ENCODE measurements at regions not wholly inside any gene's neighbourhood (a gene's known extent, or its start where the extent isn't known, plus 50 kb on each side); places are given as distances from the start of the nearest gene placed in this dataset.

DNA sequence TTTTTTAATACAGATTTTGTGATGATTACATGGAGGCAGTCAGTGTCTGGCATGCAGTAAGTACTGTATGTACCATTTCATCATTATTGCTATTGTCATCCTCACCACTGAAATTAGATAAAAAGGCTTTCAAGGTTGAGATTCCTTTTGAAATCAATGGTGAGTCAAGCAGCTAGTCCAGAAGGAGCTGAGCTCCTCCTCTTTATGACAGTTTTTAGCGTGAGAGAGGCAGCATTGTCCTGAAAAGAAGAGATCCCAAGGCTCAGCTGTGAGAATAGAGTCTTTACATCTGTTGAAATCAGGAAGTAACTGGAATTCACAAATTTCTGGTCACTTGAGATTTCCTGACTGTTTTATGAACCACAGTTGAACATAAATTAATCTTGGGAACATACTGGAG lies 161.9 kb downstream of the PAX1 start:
- H3K9ac ChIP-seq, result no peak overlapping the region
- no peaks in the 10 kb centered on the region for H3K27me3 ChIP-seq

DNA sequence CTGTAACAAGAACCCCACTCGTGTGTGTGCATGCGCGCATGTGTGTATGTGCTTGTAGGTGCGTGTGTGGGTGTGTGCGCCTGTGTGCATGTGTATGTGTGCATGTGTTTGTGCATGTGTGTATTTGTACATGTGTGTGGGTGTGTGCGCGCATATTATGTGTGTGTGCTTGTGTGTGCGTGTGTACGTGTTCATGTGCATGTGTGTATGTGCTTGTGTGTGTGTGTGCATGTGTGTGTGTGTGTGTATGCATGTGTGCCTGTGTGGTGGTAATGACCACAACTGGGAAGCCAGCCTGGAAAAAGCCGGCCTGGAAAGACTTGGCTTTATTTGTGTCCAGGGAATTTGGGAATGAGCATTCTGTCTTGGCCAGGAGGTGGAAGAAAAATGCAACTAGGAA lies 157.5 kb downstream of the PAX1 start:
- no peaks in the 10 kb centered on the region for H3K27me3 ChIP-seq
- no peaks in the 10 kb centered on the region for H3K9me3 ChIP-seq (replicated peaks in 1 of 11)
- no peak overlapping the region for H3K4me2 ChIP-seq
- no peaks in the 10 kb centered on the region for H3K4me1 ChIP-seq
- no peak overlapping the region for H3K4me3 ChIP-seq
- no peaks in the 10 kb centered on the region for H3K36me3 ChIP-seq
- no peak overlapping the region for H3K27ac ChIP-seq
- TF ChIP-seq Cebpa-rat (IDR thresholded peaks at IDR 0.05), result no peak
- H3K9ac ChIP-seq, result no peak overlapping the region
- H4K20me1 ChIP-seq, result no peaks in the 10 kb centered on the region

More for the DNA sequence above, 161.9 kb downstream of the PAX1 start:
- no peaks in the 10 kb centered on the region for H3K4me1 ChIP-seq
- no peak overlapping the region for H3K4me3 ChIP-seq
- H3K36me3 ChIP-seq, result no peaks in the 10 kb centered on the region
- no peaks in the 10 kb centered on the region for H4K20me1 ChIP-seq
- no peak overlapping the region for H3K4me2 ChIP-seq
- no peak overlapping the region for H3K27ac ChIP-seq
- TF ChIP-seq Cebpa-rat (IDR thresholded peaks at IDR 0.05), result no peak
- no peaks in the 10 kb centered on the region for H3K9me3 ChIP-seq (replicated peaks in 1 of 11)

DNA sequence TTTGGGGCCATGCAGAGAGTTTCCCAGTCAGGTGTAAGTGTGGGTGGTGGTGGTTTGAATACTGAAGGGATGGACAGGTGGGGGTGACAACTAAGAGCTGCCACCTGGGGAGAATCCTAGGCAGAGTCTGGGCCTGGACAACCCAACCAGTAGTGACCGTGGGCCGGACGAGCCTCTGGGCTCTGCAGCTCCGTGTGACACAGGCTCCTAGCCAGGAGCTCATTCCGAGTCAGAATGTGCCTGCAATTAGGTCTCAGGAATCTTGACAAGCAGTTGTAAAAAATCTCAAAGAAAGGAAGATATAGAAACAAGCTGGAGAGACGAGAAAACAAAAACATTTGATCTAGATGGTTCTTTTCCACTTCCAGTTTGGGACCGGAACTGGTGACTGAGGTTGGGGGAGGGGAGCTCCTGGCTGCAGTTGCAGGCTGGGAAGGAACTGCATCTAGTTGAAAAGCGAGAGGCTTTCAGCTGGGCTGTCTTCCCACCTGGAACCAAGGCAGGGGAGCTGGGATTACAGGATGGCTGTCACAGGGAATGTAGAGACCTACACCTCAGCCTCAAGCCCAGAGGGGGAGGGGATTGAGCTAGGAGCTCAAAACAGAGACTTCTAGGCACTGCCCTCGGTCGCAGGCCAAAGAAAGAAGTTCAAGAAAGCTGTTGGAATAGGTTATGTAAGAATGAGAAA lies 156.9 kb downstream of the PAX1 start:
- Histone ChIP-seq H3K27me3 (no peaks in the 10 kb centered on the region), H3K4me1 (no peaks in the 10 kb centered on the region), H3K36me3 (no peaks in the 10 kb centered on the region), H3K4me3 (no peak overlapping the region), H3K4me2 (no peak overlapping the region), H3K9ac (no peak overlapping the region), H4K20me1 (no peaks in the 10 kb centered on the region), H3K9me3 (replicated peaks in 1 of 11) (no peaks in the 10 kb centered on the region), H3K27ac (no peak overlapping the region)
- TF ChIP-seq Cebpa-rat (IDR thresholded peaks at IDR 0.05), result no peak

GRCh38 chr20:21840991-21841390 lies 135.5 kb downstream of the PAX1 start:
- TF ChIP-seq Cebpa-rat (IDR thresholded peaks at IDR 0.05), result no peak
- Histone ChIP-seq H3K4me3 (no peak overlapping the region), H3K36me3 (no peaks in the 10 kb centered on the region), H3K27me3 (no peaks in the 10 kb centered on the region), H3K27ac (no peak overlapping the region), H3K9me3 (replicated peaks in 1 of 11) (peaks cover 0 to 9% (median 0%) of the 10 kb centered on the region in 11 experiments; a peak in 1 of 22 replicates), H3K9ac (no peak overlapping the region), H3K4me1 (peaks cover 0 to 12% (median 6%) of the 10 kb centered on the region in 10 experiments; a peak in 7 of 20 replicates), H4K20me1 (no peaks in the 10 kb centered on the region), H3K4me2 (no peak overlapping the region)

GRCh38 chr20:21839982-21840381 lies 134.5 kb downstream of the PAX1 start:
- Histone ChIP-seq H3K36me3 (no peaks in the 10 kb centered on the region), H3K9ac (no peak overlapping the region), H4K20me1 (no peaks in the 10 kb centered on the region), H3K9me3 (replicated peaks in 1 of 11) (0 out of 22 replicates have a peak, but pooled peaks cover 0 to 5% (median 0%) of the 10 kb centered on the region in 11 experiments), H3K4me2 (peak overlapping the region in 5 of 11 experiments; percentile 7 to 49 (median 16); a peak in 7 of 22 replicates), H3K27me3 (no peaks in the 10 kb centered on the region), H3K4me3 (no peak overlapping the region), H3K4me1 (peaks cover 0 to 12% (median 6%) of the 10 kb centered on the region in 10 experiments; a peak in 7 of 20 replicates), H3K27ac (no peak overlapping the region)
- no peak for TF ChIP-seq Cebpa-rat (IDR thresholded peaks at IDR 0.05)

- TF ChIP-seq Cebpa-rat (IDR thresholded peaks at IDR 0.05), result no peak
- Histone ChIP-seq H3K4me3 (no peak overlapping the region), H3K27ac (no peak overlapping the region), H3K27me3 (no peaks in the 10 kb centered on the region), H3K9ac (no peak overlapping the region), H3K9me3 (replicated peaks in 1 of 11) (no peaks in the 10 kb centered on the region), H3K36me3 (no peaks in the 10 kb centered on the region), H3K4me1 (peaks cover 0 to 12% (median 6%) of the 10 kb centered on the region in 10 experiments; a peak in 7 of 20 replicates), H4K20me1 (no peaks in the 10 kb centered on the region), H3K4me2 (no peak overlapping the region)
Measured at GRCh38 chr20:21836346-21836745, 130.9 kb downstream of the PAX1 start.

GRCh38 chr20:21835042-21835441 lies 129.6 kb downstream of the PAX1 start:
- peaks cover 0 to 6% (median 3%) of the 10 kb centered on the region in 10 experiments; a peak in 7 of 20 replicates for H3K4me1 ChIP-seq
- H3K9me3 ChIP-seq (replicated peaks in 1 of 11), result no peaks in the 10 kb centered on the region
- H3K27ac ChIP-seq, result no peak overlapping the region
- no peak overlapping the region for H3K4me3 ChIP-seq
- H3K27me3 ChIP-seq, result no peaks in the 10 kb centered on the region
- no peaks in the 10 kb centered on the region for H4K20me1 ChIP-seq
- TF ChIP-seq Cebpa-rat (IDR thresholded peaks at IDR 0.05), result no peak
- no peak overlapping the region for H3K4me2 ChIP-seq
- no peak overlapping the region for H3K9ac ChIP-seq
- H3K36me3 ChIP-seq, result no peaks in the 10 kb centered on the region

DNA sequence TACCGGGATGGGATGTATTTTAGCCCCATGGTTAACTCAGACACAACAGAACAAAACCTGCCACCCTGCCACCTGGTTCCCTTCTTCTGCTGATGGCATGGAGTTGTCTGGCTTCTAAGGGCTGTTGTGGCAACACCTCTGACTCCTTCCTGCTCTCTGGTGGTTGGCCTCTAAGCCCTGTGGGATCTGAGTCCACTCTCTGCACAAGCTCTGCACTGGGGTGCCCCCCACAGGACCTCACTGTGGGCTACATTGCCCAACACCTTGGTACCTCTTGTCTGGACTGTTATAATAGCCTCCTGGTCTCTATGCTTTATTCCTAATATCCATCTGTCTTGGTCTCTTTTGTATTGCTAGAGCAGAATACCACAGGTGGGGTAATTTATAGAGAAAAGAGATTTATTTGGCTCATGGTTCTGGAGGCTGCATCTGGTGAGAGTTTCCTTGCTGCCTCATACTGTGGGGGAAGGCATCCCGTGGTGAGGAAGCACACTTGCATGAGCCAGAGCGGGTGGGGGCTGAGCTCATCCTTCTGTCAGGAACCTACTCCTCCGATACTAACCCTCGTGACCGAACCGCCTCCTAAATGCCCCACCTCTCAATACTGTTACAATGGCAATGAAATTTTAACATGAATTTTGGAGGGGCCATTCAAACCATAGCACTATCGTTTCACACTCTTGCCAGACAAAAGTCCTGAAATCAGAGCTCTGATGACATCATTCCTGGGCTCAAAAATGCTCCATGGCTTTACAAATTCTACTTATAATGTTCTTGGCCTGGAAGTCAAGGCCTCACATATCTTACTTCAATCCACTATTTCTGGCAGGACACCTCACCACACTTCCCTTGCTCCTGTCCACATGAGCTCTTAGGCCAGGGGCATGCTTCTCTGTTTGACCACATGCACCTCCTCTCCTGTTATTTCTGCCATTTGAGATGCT lies 127.2 kb downstream of the PAX1 start:
- Histone ChIP-seq H3K27me3 (no peaks in the 10 kb centered on the region), H3K4me1 (no peaks in the 10 kb centered on the region), H3K27ac (no peak overlapping the region), H3K4me3 (no peak overlapping the region), H3K36me3 (no peaks in the 10 kb centered on the region), H4K20me1 (no peaks in the 10 kb centered on the region), H3K4me2 (no peak overlapping the region), H3K9me3 (replicated peaks in 1 of 11) (no peaks in the 10 kb centered on the region), H3K9ac (no peak overlapping the region)
- TF ChIP-seq Cebpa-rat (IDR thresholded peaks at IDR 0.05), result no peak

DNA sequence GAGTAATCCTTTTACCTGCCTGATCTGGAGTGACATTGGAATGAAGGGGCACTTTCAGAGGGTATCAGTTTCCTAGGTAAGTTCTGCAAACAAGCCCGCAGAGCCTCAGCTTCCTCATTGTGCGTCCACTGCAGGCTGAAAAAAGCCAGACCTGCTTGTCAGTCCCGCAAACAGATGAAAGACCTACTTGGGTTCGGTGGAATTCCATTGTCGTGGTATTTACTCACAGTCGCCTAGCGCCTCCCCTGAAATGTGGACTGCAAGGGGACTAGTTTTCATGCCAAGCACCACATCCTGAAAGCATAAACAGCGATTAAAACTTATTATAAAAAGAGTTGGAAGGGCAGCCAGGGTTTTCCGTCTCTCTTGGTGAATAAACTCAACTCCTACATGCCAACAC lies 121.5 kb downstream of the PAX1 start:
- Histone ChIP-seq H3K27ac (no peak overlapping the region), H3K9ac (no peak overlapping the region), H3K4me3 (no peak overlapping the region), H3K27me3 (no peaks in the 10 kb centered on the region), H3K36me3 (no peaks in the 10 kb centered on the region), H3K4me1 (no peaks in the 10 kb centered on the region), H4K20me1 (no peaks in the 10 kb centered on the region), H3K4me2 (no peak overlapping the region), H3K9me3 (replicated peaks in 1 of 11) (no peaks in the 10 kb centered on the region)
- TF ChIP-seq Cebpa-rat (IDR thresholded peaks at IDR 0.05), result no peak

Data from BLaER1 treated with 17β-estradiol and CSF1 and Interleukin-3, amounts not matched to agents 10 nM and 100 nM (cell line).